Epidermal melanocyte (primary cell): ENCODE measurements at regions not wholly inside any gene's neighbourhood (a gene's known extent, or its start where the extent isn't known, plus 50 kb on each side); places are given as distances from the start of the nearest gene placed in this dataset.
"Not testable (repeated sequence)": the region's sequence is repeated elsewhere in the genome, so short reads cannot be mapped to it uniquely, and the experiment has no call there.

ENCODE experiments used
- DNase-seq: peaks from one replicate; pipeline ENCODE4 v3.0.0; 2011; ENCODE audit warnings: low spot score; ENCODE audit not compliant: insufficient read length

GRCh38 chr4:186775902-186776301 is 52.2 kb upstream of the FAT1 start:
- no peak for DNase-seq

DNA sequence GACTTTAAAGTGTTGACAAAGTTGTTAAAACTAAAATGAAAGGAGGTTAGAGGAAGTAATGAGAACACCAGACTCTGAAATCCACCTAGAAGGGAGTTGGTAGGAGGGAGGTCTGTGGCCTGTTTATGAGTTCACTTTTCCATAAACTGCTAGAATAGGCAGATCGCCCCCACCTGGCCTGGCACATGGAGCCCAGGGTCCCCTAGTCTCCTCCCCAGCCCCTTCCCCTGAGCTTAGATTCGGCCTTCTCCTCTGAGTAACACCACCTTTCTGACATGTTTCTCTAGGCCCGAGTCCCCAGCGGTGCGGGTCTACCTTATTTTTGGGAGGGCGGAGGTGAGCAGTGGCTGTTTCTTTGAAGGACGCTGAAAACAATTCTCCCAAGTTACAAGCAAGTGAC is 54.5 kb upstream of the FAT1 start:
- DNase-seq: no peak

DNA sequence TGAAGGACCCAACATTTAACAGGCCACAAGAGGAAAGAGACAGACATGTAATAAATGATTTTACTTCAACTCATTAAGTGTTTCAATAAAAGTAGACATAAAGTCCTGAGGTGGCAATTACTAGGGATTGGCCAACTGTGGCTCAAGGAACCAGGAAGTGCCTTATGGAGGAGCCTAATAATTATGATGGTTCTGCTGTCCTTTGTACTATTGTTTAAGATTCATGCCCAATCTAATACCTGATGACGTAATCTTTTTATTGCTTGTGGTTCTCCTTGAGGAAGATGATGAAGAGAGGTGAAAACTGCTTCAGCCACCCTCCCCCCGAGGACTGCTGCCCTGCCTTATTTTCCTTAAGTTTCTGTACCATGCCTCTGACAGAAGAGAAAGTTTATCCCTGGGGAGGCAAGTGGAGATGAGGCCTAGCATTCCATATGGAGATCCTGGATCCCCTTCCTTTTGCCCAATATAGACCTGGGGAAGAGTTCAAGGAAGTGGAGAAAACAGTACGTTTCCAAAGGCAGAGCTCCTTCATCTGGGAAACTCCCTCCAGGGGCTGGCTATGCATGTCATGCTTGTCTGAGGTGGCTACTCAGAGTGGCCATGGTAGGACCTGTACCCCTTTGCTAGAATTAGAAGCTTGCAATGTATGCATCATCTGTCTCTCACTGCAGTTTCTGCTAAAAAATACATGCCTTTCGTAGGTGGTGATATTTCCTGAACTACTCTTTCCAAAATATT is 56.8 kb upstream of the FAT1 start:
- no peak for DNase-seq

DNA sequence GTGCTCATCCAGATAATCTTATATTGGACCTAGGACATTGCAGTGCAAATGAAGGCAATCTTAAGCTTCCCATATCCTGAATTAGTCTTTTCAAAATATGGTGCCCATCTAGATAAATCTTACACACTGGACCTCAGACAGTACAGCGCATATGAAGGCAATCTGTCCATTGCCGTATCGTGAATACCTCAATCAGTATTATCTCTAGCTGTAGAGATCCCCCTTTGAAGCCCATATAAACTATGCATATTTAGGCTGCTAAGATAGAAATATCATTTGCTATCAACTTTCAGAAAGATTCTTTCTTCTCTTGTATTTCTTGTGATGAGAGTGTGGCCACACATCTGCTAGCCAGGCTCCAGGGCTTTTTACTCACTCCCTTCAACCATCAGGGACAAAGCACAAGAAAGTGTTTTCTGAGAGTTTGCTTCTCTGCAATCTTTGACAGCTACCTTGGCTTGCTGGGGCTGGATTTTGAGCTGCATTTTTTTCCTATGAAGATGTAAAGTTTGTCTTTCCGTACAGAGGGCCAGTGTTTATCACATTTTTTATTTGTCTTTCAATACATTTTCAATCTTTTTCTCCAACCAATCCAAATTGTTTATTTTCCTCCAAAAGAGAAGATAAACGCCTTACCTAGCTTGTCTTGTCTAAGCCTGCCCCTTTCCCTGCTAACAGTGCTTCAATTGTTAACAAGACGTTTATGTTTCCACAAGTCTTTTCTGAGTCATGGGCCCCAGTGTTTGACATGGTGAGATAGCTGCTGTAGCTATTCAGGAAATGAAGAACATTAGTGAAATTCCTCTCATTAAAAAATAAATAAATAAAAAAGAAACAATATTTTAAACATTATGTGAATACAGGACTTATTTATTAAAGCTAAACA is 57.6 kb upstream of the FAT1 start:
- DNase-seq: no peak

DNA sequence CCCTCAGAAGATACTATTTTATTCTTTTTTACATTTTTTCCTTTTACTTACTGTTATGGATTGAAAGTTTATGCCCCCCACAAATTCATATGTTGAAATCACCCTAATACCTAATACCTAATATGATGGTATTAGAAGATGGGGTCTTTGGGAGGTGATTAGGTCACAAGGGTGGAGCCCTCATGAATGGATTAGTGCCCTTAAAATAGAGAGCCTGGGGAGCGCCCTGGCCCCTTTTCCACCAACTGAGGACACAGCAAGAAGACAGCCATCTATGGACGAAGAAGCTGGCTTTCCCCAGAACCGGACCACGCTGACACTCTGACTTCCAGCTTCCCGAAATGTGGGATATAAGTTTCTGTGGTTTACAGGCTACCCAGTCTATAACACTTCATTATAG is 58.6 kb upstream of the FAT1 start:
- no peak for DNase-seq

DNA sequence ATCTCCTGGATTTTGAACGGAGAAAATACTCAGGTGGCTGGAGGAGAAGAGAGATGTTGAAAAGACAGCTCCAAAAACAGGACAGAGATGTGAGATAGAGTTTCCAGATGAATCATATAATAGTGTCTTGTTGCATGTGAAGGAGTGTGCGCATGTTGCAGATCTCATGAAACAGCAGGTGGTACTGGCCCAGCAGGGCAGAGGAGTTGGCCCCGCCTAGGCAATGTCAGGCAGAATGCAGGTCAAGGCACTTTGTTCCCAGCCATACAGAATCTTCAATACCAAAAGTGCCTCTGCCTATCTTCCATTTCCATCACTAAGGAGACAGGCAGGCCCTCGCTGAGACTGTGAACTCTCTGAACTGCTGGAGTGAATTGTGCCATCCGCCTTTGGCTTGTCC is 63.9 kb upstream of the FAT1 start:
- no peak for DNase-seq

GRCh38 chr4:186789651-186790050 is 66.0 kb upstream of the FAT1 start:
- DNase-seq: no peak

GRCh38 chr4:186790630-186791029 is 67.0 kb upstream of the FAT1 start:
- no peak for DNase-seq

- peak; percentile 35 for DNase-seq
These were observed 69.2 kb upstream of the FAT1 start for GRCh38 chr4:186792728-186793366.

DNA sequence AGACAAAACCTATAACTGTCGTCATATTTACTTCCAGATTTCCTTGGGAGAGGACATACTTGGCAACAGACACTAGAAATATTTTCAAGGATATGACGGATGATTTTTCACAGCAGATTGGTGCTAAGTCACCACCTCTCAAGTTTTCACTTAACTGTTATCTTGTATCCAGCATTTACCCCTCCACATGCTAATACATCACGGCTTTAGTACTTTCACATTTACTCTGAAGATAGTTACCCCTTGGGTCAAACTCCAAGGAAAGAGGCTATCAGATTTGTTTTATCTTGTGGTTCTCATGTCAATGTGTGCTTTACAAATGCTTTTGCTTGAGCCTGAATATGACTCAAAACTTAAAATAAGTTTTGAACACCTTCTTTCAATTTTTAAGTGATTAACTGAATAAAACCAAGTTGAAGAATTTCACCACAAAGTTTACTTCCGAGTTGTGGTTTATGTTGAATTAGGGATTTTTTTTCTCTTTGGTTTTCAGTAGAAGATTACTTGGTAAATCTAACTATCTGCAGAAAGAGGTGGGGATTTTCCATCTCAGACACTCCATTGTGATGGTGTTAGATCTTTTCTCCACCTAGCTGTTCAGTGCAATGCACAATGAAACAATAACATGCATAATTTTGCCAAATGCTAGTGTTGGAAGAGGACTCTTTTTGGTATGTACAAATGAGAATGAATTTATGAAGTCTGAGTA is 75.4 kb upstream of the FAT1 start:
- no peak for DNase-seq

- DNase-seq: no peak
These were observed 81.6 kb upstream of the FAT1 start for GRCh38 chr4:186805020-186805820.

DNA sequence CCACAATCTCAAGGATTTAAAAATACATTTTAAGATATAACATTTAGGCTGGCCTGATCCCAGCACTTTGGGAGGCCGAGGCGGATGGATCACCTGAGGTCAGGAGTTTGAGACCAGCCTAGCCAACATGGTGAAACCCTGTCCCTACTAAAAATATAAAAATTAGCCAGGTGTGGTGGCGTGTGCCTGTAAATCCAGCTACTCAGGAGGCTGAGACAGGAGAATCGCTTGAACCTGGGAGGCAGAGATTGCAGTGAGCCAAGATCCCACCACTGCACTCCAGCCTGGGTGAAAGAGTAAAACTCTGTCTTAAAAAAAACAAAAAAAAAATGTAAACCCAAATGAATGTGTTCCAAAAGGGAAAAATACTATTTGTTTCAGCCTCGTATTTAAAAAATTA is 82.3 kb upstream of the FAT1 start:
- DNase-seq: not testable (repeated sequence)

GRCh38 chr4:186806679-186807421 is 83.2 kb upstream of the FAT1 start:
- DNase-seq: no peak

DNA sequence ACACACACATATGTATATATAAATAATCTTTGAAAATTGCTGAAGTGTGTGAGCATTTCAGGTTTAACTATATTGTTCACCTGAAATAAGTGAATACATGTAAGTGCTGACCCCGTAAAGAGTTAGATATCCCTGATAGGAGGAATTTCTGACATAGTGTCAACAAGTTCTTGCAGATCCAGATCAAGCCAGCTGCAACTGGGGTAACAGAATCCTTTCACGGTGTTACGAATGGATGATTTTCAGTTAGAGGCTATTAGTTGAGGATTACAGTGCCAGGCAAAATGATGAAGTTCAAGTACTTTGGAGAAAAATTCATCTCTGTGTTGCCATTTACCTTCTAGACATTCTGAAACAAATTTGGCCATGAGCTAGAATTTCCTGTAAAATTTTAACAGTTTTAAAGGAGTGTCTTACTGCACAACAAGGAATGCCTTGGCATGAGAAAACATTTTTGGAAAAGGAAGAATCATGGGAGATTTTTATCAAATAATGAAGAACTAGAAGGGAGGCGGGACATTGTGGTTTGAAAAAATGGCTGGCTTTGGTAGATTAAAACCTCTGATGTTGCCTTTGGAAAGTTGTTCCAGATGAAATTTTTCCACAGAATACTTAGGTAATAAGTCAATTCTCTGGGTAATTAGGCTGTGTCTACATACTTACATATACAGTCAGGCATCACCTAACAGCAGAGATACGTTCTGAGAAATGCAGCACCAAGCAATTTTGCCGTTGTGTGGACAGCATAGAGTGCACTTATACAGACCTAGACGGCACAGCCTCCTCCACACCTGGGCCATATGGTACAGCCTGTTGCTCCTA is 84.4 kb upstream of the FAT1 start:
- DNase-seq: no peak

DNA sequence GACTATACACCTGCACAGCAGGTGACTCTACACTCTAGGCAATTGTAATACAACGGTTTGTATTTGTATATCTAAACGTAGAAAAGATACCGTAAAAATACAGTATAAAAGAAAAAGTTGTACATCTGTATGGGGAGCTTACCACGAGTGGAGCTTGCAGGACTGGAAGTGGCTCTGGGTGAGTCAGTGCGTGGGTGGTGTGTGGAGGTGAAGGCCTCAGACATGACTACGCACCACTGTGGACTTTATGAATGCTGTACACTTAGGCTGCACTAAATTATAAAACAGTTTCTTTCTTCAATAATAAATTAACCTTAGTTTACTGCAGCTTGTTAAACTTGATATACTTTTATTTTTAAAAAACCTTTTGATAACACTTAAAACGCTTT is 85.0 kb upstream of the FAT1 start:
- no peak for DNase-seq

- DNase-seq: no peak
These were observed 85.4 kb upstream of the FAT1 start for GRCh38 chr4:186809070-186809469.

GRCh38 chr4:186810613-186811150 is 87.0 kb upstream of the FAT1 start:
- no peak for DNase-seq

DNA sequence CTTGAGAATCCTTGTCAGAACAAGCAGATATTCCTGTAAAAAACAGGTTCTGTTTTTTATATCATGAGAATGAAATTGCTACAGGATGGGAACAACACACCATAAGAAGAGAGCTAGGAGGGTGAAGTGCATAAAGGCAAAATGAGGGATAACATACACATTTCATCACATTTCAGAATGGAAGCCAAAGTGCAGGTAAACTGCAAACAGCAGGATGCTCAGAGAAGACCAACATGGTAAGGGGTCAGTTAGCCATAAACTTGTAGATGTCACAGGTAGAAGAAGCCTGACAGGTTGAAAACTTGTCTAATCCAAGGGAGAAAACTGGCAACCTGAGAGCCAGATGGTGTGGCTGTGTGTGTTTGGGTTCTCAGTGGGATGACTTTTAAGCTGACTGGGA is 88.9 kb upstream of the FAT1 start:
- DNase-seq: no peak
